NCI-H128 (cell line): ENCODE measurements at regions not wholly inside any gene's neighbourhood (a gene's known extent, or its start where the extent isn't known, plus 50 kb on each side); places are given as distances from the start of the nearest gene placed in this dataset.

Experiments
- DNase-seq: peaks from one replicate; lab custom pipeline; 2025; ENCODE audit not compliant: unreplicated experiment; lab: John Stamatoyannopoulos, UW

GRCh38 chr3:162764051-162764807, 1267.6 kb downstream of the OTOL1 start:
- DNase-seq, result no peak

GRCh38 chr3:162764808-162765071, 1268.1 kb downstream of the OTOL1 start:
- no peak for DNase-seq

GRCh38 chr3:162765524-162765923, 1268.9 kb downstream of the OTOL1 start:
- DNase-seq, result no peak

- no peak for DNase-seq
Measured at GRCh38 chr3:162769564-162769963, 1273.0 kb downstream of the OTOL1 start.

GRCh38 chr3:162770551-162770950, 1273.9 kb downstream of the OTOL1 start:
- no peak for DNase-seq

- DNase-seq, result no peak
Measured at GRCh38 chr3:162774613-162775100, 1278.0 kb downstream of the OTOL1 start.

- no peak for DNase-seq
Measured at GRCh38 chr3:162776148-162776547, 1279.5 kb downstream of the OTOL1 start.

- no peak for DNase-seq
Measured at GRCh38 chr3:162777118-162777517, 1280.5 kb downstream of the OTOL1 start.

- no peak for DNase-seq
Measured at GRCh38 chr3:162780313-162780712, 1283.7 kb downstream of the OTOL1 start.

- no peak for DNase-seq
Measured at GRCh38 chr3:162799910-162800309, 1303.3 kb downstream of the OTOL1 start.

GRCh38 chr3:162802228-162802965, 1305.8 kb downstream of the OTOL1 start:
- DNase-seq, result no peak

- no peak for DNase-seq
Measured at GRCh38 chr3:162810776-162811175, 1314.2 kb downstream of the OTOL1 start.

GRCh38 chr3:162842549-162843216, 1346.1 kb downstream of the OTOL1 start:
- DNase-seq, result no peak

GRCh38 chr3:162845918-162846317, 1349.3 kb downstream of the OTOL1 start:
- no peak for DNase-seq

- no peak for DNase-seq
Measured at GRCh38 chr3:162847511-162847910, 1350.9 kb downstream of the OTOL1 start.

GRCh38 chr3:162863579-162863978, 1367.0 kb downstream of the OTOL1 start:
- no peak for DNase-seq

- no peak for DNase-seq
Measured at GRCh38 chr3:162865466-162865865, 1368.9 kb downstream of the OTOL1 start.

GRCh38 chr3:162879021-162879562, 1382.5 kb downstream of the OTOL1 start:
- DNase-seq, result no peak

- DNase-seq, result no peak
Measured at GRCh38 chr3:162884373-162884772, 1387.8 kb downstream of the OTOL1 start.

GRCh38 chr3:162892921-162893793, 1396.5 kb downstream of the OTOL1 start:
- no peak for DNase-seq

GRCh38 chr3:162897291-162897690, 1400.7 kb downstream of the OTOL1 start:
- DNase-seq, result no peak
